Progenitor cell of endocrine pancreas (in vitro differentiated cells): ENCODE measurements at regions not wholly inside any gene's neighbourhood (a gene's known extent, or its start where the extent isn't known, plus 50 kb on each side); places are given as distances from the start of the nearest gene placed in this dataset.

Experiments
- DNase-seq: peaks from one replicate; pipeline ENCODE4 v3.0.0; 2021; ENCODE audit warnings: low spot score; ENCODE audit not compliant: unreplicated experiment
- H3K27ac Mint-ChIP-seq: 2 replicates; pipeline ENCODE4 v1.8.0; 2021; ENCODE audit warnings: mild to moderate bottlenecking, moderate library complexity, mixed read lengths
- H3K27me3 Mint-ChIP-seq: 2 replicates; pipeline ENCODE4 v1.8.0; 2021; ENCODE audit warnings: mixed read lengths
- H3K36me3 Mint-ChIP-seq: 2 replicates; pipeline ENCODE4 v1.8.0; 2022; ENCODE audit warnings: mixed read lengths; ENCODE audit not compliant: insufficient read depth
- H3K4me1 Mint-ChIP-seq: 2 replicates; pipeline ENCODE4 v1.8.0; 2021; ENCODE audit warnings: low read depth, mixed read lengths
- H3K4me3 Mint-ChIP-seq: 2 replicates; pipeline ENCODE4 v1.8.0; 2021; ENCODE audit warnings: low read depth, mild to moderate bottlenecking, moderate library complexity, mixed read lengths
- H3K9me3 Mint-ChIP-seq: 2 replicates; pipeline ENCODE4 v1.8.0; 2021; ENCODE audit warnings: low read depth, mixed read lengths
- CTCF ChIP-seq: fragments of 200-600 bp; sonication (generic); IDR thresholded peaks from one replicate; pipeline ENCODE4 v1.5.0; 2021; ENCODE audit warnings: antibody characterized with exemption, mild to moderate bottlenecking; ENCODE audit not compliant: unreplicated experiment

- H3K9me3 Mint-ChIP-seq, result no peaks in the 10 kb centered on the region
- TF ChIP-seq CTCF, result no peak
- H3K36me3 Mint-ChIP-seq, result no peaks in the 10 kb centered on the region
- peaks cover 12% of the 10 kb centered on the region for H3K27me3 Mint-ChIP-seq
- H3K4me1 Mint-ChIP-seq, result peaks cover 11% of the 10 kb centered on the region
- no peak overlapping the region for H3K4me3 Mint-ChIP-seq
- H3K27ac Mint-ChIP-seq, result no peak overlapping the region
- no peak for DNase-seq
Measured at GRCh38 chr9:90979639-90980038, 178.0 kb downstream of the SYK start.

- H3K4me1 Mint-ChIP-seq, result peaks cover 8% of the 10 kb centered on the region
- DNase-seq, result no peak
- H3K27me3 Mint-ChIP-seq, result peaks cover 5% of the 10 kb centered on the region
- no peak for TF ChIP-seq CTCF
- no peaks in the 10 kb centered on the region for H3K9me3 Mint-ChIP-seq
- no peak overlapping the region for H3K27ac Mint-ChIP-seq
- no peak overlapping the region for H3K4me3 Mint-ChIP-seq
- no peaks in the 10 kb centered on the region for H3K36me3 Mint-ChIP-seq
Measured at GRCh38 chr9:90981726-90982125, 180.1 kb downstream of the SYK start.

GRCh38 chr9:90983394-90983793 is 181.8 kb downstream of the SYK start:
- H3K27ac Mint-ChIP-seq, result no peak overlapping the region
- H3K27me3 Mint-ChIP-seq, result peaks cover 5% of the 10 kb centered on the region
- no peak overlapping the region for H3K4me3 Mint-ChIP-seq
- peaks cover 8% of the 10 kb centered on the region for H3K4me1 Mint-ChIP-seq
- no peaks in the 10 kb centered on the region for H3K36me3 Mint-ChIP-seq
- no peak for DNase-seq
- no peaks in the 10 kb centered on the region for H3K9me3 Mint-ChIP-seq
- no peak for TF ChIP-seq CTCF

- Mint-ChIP-seq H3K27me3 (no peaks in the 10 kb centered on the region), H3K4me1 (no peaks in the 10 kb centered on the region), H3K4me3 (no peak overlapping the region), H3K36me3 (no peaks in the 10 kb centered on the region), H3K9me3 (no peaks in the 10 kb centered on the region), H3K27ac (no peak overlapping the region)
- no peak for DNase-seq
- no peak for TF ChIP-seq CTCF
Measured at GRCh38 chr9:90985631-90986030, 184.0 kb downstream of the SYK start.

GRCh38 chr9:90986161-90986560 is 184.5 kb downstream of the SYK start:
- Mint-ChIP-seq H3K9me3 (no peaks in the 10 kb centered on the region), H3K27me3 (no peaks in the 10 kb centered on the region), H3K27ac (no peak overlapping the region), H3K4me3 (no peak overlapping the region), H3K4me1 (no peaks in the 10 kb centered on the region), H3K36me3 (no peaks in the 10 kb centered on the region)
- TF ChIP-seq CTCF, result no peak
- no peak for DNase-seq

GRCh38 chr9:90987566-90987965 is 185.9 kb downstream of the SYK start:
- no peak overlapping the region for H3K4me3 Mint-ChIP-seq
- TF ChIP-seq CTCF, result no peak
- no peaks in the 10 kb centered on the region for H3K9me3 Mint-ChIP-seq
- no peak overlapping the region for H3K27ac Mint-ChIP-seq
- peaks cover 11% of the 10 kb centered on the region for H3K4me1 Mint-ChIP-seq
- no peaks in the 10 kb centered on the region for H3K27me3 Mint-ChIP-seq
- DNase-seq, result no peak
- H3K36me3 Mint-ChIP-seq, result no peaks in the 10 kb centered on the region
